ENCODE measurements at regions not wholly inside any gene's neighbourhood (a gene's known extent, or its start where the extent isn't known, plus 50 kb on each side); places are given as distances from the start of the nearest gene placed in this dataset.

GRCh38 chr6:63371104-63371715, 51.4 kb upstream of the LGSN start:
- no peak for DNase-seq

- no peak for DNase-seq
Observed at GRCh38 chr6:63372951-63373533, 53.3 kb upstream of the LGSN start.

GRCh38 chr6:63389191-63389844, 69.5 kb upstream of the LGSN start:
- DNase-seq: no peak

GRCh38 chr6:63391203-63391970, 71.6 kb upstream of the LGSN start:
- DNase-seq: no peak

- no peak for DNase-seq
Observed at GRCh38 chr6:63392092-63392724, 72.4 kb upstream of the LGSN start.

- DNase-seq: no peak
Observed at GRCh38 chr6:63394656-63395308, 75.0 kb upstream of the LGSN start.

- no peak for DNase-seq
Observed at GRCh38 chr6:63395381-63395780, 75.6 kb upstream of the LGSN start.

GRCh38 chr6:63403725-63404124, 83.9 kb upstream of the LGSN start:
- no peak for DNase-seq

GRCh38 chr6:63410435-63411426, 90.9 kb upstream of the LGSN start:
- no peak for DNase-seq

- no peak for DNase-seq
Observed at GRCh38 chr6:63415286-63415685, 95.5 kb upstream of the LGSN start.

GRCh38 chr6:63418741-63419140, 99.0 kb upstream of the LGSN start:
- no peak for DNase-seq

GRCh38 chr6:63424636-63425035, 104.9 kb upstream of the LGSN start:
- DNase-seq: no peak

GRCh38 chr6:63425493-63425892, 105.7 kb upstream of the LGSN start:
- no peak for DNase-seq

- no peak for DNase-seq
Observed at GRCh38 chr6:63426844-63427243, 107.1 kb upstream of the LGSN start.

GRCh38 chr6:63427951-63428350, 108.2 kb upstream of the LGSN start:
- DNase-seq: no peak

- DNase-seq: no peak
Observed at GRCh38 chr6:63430985-63431519, 111.3 kb upstream of the LGSN start.

GRCh38 chr6:63434943-63435342, 115.2 kb upstream of the LGSN start:
- no peak for DNase-seq

GRCh38 chr6:63436356-63436755, 116.6 kb upstream of the LGSN start:
- DNase-seq: no peak

GRCh38 chr6:63437058-63437457, 117.3 kb upstream of the LGSN start:
- no peak for DNase-seq

- no peak for DNase-seq
Observed at GRCh38 chr6:63440057-63440456, 120.3 kb upstream of the LGSN start.

GRCh38 chr6:63440594-63440993, 120.8 kb upstream of the LGSN start:
- no peak for DNase-seq
